Heart left ventricle (tissue), 16 donors: ENCODE measurements at regions not wholly inside any gene's neighbourhood (a gene's known extent, or its start where the extent isn't known, plus 50 kb on each side); places are given as distances from the start of the nearest gene placed in this dataset.

ENCODE experiments used
- ATAC-seq, 4 donors: fragments of 200-7000 bp; cut with Tn5 transposase; one replicate each; pipeline ENCODE4 v1.9.1; 2020 to 2022; ENCODE audit warnings: moderate library complexity in 4 of 4, mild to moderate bottlenecking in 3 of 4, moderate number of reproducible peaks in 1 of 4
- DNase-seq, 5 donors: peaks; one replicate each; pipeline ENCODE4 v3.0.0-alpha.2; 2020
- H3K27ac ChIP-seq, 12 donors: fragments of 200-600 bp; sonication (generic) in 4 of 12; one replicate each; pipeline versions ENCODE4 v1.5.0 to v1.8.0; 2016 to 2022; ENCODE audit warnings: mild to moderate bottlenecking in 2 of 12
- H3K27me3 ChIP-seq, 9 donors: fragments of 200-600 bp; sonication (generic) in 2 of 9; one replicate each; pipeline versions ENCODE4 v1.5.1 to v1.8.0; 2016 to 2022; ENCODE audit warnings: mild to moderate bottlenecking in 3 of 9
- H3K36me3 ChIP-seq, 9 donors: fragments of 200-600 bp; sonication (generic) in 2 of 9; one replicate each; pipeline versions ENCODE4 v1.5.0 to v1.8.0; 2018 to 2022; ENCODE audit warnings: mild to moderate bottlenecking in 2 of 9
- H3K4me1 ChIP-seq, 12 donors: fragments of 200-600 bp; sonication (generic) in 4 of 12; one replicate each; pipeline versions ENCODE4 v1.5.0 to v1.8.0; 2016 to 2022; ENCODE audit warnings: mild to moderate bottlenecking in 3 of 12
- H3K4me3 ChIP-seq, 12 donors: fragments of 200-600 bp; sonication (generic) in 4 of 12; one replicate each; pipeline versions ENCODE4 v1.5.0 to v1.8.0; 2017 to 2022; ENCODE audit warnings: mild to moderate bottlenecking in 9 of 12, moderate library complexity in 4 of 12
- H3K9me3 ChIP-seq, 12 donors: fragments of 200-600 bp; sonication (generic) in 4 of 12; one replicate each; pipeline versions ENCODE4 v1.5.0 to v1.8.0; 2016 to 2022; ENCODE audit warnings: mild to moderate bottlenecking in 1 of 12
- POLR2A ChIP-seq, 2 donors: fragments of 450-650 bp; IDR thresholded peaks; one replicate each; pipeline ENCODE4 v1.6.1; 2017; ENCODE audit warnings: antibody characterized with exemption in 2 of 2, mild to moderate bottlenecking in 2 of 2, moderate library complexity in 2 of 2
- WGBS, 4 donors: extraction: QIAGEN DNeasy Blood & Tissue Kit in 2 of 4; methylation state at CpG; one replicate each; pipeline versions ENCODE4 v1.1.5 to v1.1.7; 2013 to 2018; 5-methylcytosine and 5-hydroxymethylcytosine counted together
- intact Hi-C, 10 donors: fragments of 100-400 bp; cut with DNase I; formaldehyde crosslinking; loops; one replicate each; pipeline versions ENCODE4 v1.11.1 to v1.14.2; 2022
- TF ChIP-seq, protein P1 (sequence below), 12 donors: fragments of 200-600 bp; sonication (generic) in 4 of 12; IDR thresholded peaks; one replicate each; pipeline versions ENCODE4 v1.5.0 to v1.8.0; 2018 to 2022; ENCODE audit warnings: antibody characterized with exemption in 12 of 12, mild to moderate bottlenecking in 5 of 12
- donor health status: ischemic (EF 13 %, LVEDD 7.1; RV severe dilation, severe dysfunction).
- donor health status: healthy with polysubstance abuse.
- donor health status: DM: no; HTN: yes; CAD: no.
- donor health status: DM: no; HTN: no; CAD: no.
- donor health status: ischemic (EF 25% LVEDD 6.9; RV normal size, moderate dysfunction).
- donor health status: ischemic (EF 25% LVEDD 5.7; RV mildly dilated, moderate dysfunction).
- donor health status: healthy.
- donor health status: DM: yes; HTN: yes; CAD: no.
- donor health status: ischemic (EF 35%, LVEDD 5.7; RV mildly dilated, moderate dysfunction).
- donor health status: nonischemic (EF 11% LVEDD 7.7; RV severe dilation, severe dysfunction).
- donor health status: DM: yes; HTN: yes; CAD: no.
- donor health status: PGD.
- donor health status: ischemic (EF 29% LVEDD 5.4; RV normal size, mild dysfunction).
- donor health status: nonischemic (EF 23%, LVEDD 6.1; RV moderate dilation, normal function).

DNA sequence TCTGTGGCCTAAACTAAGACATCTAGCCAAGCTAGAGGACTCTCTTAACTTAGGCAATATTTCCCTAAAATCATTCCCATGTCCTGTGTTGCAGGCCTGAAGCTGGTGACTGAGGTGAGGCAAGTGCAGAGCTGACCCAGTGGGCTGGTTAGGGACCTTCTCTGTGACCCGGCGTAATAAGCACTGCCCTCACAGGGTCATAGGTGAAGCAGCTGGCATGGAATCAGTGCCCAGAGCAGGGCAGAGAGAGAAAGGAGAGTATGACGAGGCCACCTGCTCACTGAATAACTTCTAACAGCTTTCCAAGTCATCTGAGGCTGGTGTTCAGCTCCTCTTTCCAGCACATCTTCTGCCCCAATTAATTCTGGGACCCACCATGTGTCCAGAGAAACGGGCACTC is 197.0 kb downstream of the ANAPC1 start:
- DNase-seq (no peak), ATAC-seq (no peak)
- H3K27ac ChIP-seq = no peak overlapping the region
- H3K36me3 ChIP-seq = no peaks in the 10 kb centered on the region
- intact Hi-C loops = no loop called here
- WGBS, 4 donors = 89 to 100% (median 94%) methylated on average over 3 to 4 of the region's 4 CpGs
- no peaks in the 10 kb centered on the region for H3K9me3 ChIP-seq
- TF ChIP-seq, protein P1, sequence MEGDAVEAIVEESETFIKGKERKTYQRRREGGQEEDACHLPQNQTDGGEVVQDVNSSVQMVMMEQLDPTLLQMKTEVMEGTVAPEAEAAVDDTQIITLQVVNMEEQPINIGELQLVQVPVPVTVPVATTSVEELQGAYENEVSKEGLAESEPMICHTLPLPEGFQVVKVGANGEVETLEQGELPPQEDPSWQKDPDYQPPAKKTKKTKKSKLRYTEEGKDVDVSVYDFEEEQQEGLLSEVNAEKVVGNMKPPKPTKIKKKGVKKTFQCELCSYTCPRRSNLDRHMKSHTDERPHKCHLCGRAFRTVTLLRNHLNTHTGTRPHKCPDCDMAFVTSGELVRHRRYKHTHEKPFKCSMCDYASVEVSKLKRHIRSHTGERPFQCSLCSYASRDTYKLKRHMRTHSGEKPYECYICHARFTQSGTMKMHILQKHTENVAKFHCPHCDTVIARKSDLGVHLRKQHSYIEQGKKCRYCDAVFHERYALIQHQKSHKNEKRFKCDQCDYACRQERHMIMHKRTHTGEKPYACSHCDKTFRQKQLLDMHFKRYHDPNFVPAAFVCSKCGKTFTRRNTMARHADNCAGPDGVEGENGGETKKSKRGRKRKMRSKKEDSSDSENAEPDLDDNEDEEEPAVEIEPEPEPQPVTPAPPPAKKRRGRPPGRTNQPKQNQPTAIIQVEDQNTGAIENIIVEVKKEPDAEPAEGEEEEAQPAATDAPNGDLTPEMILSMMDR (IDR thresholded peaks at IDR 0.05) = no peak
- TF ChIP-seq POLR2A (IDR thresholded peaks at IDR 0.05) = no peak
- H3K4me1 ChIP-seq = peaks cover 0 to 4% (median 0%) of the 10 kb centered on the region in 12 donors
- no peak overlapping the region for H3K4me3 ChIP-seq
- no peaks in the 10 kb centered on the region for H3K27me3 ChIP-seq

DNA sequence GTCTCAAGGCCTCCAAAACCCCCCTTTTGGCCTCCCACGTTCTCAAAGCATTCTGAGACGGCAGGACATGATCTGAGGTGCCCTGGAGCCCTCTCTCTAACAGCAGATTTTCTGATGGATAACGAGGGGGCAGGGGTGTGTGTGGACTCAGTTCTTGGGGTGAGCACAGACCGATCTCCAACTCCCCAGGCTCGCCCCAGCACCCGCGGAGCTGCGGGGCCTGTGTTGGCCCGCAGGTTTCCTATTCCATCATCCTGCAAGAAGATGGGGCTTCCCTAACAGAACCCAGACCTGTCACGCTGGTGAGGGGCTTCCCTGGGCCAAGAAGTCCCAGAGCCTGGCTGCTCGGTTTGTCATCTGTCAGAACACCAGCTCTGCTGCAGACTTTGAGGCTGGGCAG is 196.1 kb downstream of the ANAPC1 start:
- Histone ChIP-seq H3K27me3 (no peaks in the 10 kb centered on the region), H3K4me3 (no peak overlapping the region), H3K9me3 (no peaks in the 10 kb centered on the region), H3K27ac (no peak overlapping the region), H3K4me1 (peaks cover 0 to 4% (median 0%) of the 10 kb centered on the region in 12 donors), H3K36me3 (no peaks in the 10 kb centered on the region)
- TF ChIP-seq, protein P1 (IDR thresholded peaks at IDR 0.05) = no peak
- TF ChIP-seq POLR2A (IDR thresholded peaks at IDR 0.05) = no peak
- DNase-seq (no peak), ATAC-seq (no peak)
- 82 to 96% (median 86%) methylated on average over 10 to 11 of the region's 11 CpGs for WGBS, 4 donors
- intact Hi-C loops = no loop called here

DNA sequence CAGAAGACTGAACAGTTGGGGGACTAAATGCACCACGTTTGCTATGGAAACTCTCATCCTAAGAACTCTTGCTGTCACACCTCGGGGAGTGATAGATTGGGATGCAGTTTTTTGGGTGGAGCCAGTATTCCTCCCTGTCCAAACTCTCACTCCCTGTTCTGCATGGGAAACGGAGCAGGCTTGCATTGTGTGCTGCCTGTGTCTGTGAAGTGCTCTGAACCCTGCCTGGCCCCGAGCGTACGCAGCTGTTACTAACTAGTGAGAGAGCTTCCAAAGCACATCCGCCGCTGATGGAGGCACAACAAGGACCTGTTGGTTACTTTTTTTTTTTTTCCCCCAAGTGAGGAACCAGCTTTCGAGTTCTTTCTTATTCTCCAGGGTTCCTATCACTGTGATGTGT is 195.5 kb downstream of the ANAPC1 start:
- ATAC-seq = no peak
- Histone ChIP-seq H3K9me3 (peaks cover 0 to 3% (median 0%) of the 10 kb centered on the region in 12 donors), H3K27ac (no peak overlapping the region), H3K4me3 (no peak overlapping the region), H3K4me1 (peaks cover 0 to 4% (median 0%) of the 10 kb centered on the region in 12 donors), H3K36me3 (no peaks in the 10 kb centered on the region), H3K27me3 (no peaks in the 10 kb centered on the region)
- intact Hi-C loops = no loop called here
- 82 to 91% (median 84%) methylated on average over 9 of the region's 9 CpGs for WGBS, 4 donors
- no peak for DNase-seq
- no peak for TF ChIP-seq POLR2A (IDR thresholded peaks at IDR 0.05)
- TF ChIP-seq, protein P1 (IDR thresholded peaks at IDR 0.05) = no peak

DNA sequence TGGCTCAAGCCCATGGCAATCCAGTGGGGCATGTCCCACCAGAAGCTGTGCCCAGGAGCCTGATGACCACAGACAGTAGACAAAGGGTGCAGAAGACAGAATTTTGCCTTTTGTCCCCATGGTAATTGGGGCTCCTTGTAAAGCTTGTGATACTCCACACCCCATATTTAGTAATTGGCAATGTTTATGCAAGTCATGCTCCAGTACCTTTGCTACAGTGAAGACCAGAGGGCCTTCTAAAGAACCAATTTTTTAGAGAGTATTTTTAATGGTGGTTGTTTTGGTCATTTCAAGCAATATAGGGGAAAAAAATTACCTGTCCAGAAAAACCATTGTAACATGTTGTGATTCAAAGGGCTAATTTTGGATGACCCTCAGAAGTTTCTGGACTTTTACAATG is 194.8 kb downstream of the ANAPC1 start:
- ATAC-seq (no peak), DNase-seq (no peak)
- Histone ChIP-seq H3K9me3 (peaks cover 0 to 8% (median 0%) of the 10 kb centered on the region in 12 donors), H3K4me1 (peaks cover 0 to 4% (median 0%) of the 10 kb centered on the region in 12 donors), H3K4me3 (no peak overlapping the region), H3K36me3 (no peaks in the 10 kb centered on the region), H3K27me3 (no peaks in the 10 kb centered on the region), H3K27ac (no peak overlapping the region)
- TF ChIP-seq POLR2A (IDR thresholded peaks at IDR 0.05) = no peak
- TF ChIP-seq, protein P1 (IDR thresholded peaks at IDR 0.05) = no peak
- intact Hi-C loops = no loop called here
